ENCODE measurements at regions not wholly inside any gene's neighbourhood (a gene's known extent, or its start where the extent isn't known, plus 50 kb on each side); places are given as distances from the start of the nearest gene placed in this dataset.
"Not testable (repeated sequence)": the region's sequence is repeated elsewhere in the genome, so short reads cannot be mapped to it uniquely, and the experiment has no call there.

DNA sequence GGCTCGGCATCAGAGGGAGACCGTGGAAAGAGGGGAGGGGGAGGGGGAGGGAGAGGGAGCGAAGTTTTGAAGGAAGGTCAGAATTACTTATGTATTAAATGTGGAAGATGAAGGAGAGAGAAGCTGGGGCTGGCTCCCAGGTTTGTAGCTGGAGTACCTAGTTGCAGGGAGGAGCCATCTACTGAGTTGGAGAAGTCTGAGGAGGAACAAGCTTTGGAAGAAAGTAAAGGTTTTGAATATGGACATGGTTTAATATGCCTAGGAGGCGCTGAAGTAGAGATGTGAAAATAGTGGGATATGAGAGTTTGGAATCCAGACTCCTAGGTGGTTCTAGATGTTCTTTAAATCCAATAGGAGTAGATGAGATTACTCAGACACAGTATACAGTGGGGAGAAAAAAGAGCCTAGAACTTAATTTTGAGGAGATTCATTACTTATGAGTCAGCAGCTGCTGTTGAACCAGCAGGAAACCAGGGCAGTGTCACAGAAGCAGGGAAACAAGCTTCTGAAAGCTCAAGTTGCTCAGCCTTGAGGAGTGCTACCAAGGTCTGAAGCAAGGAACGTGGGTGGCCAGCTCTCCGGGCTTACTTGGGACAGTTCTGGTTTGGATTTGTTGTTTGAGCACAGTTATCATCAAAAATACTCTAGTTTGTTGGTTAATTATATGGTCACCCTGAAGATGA is 149.3 kb downstream of the UTRN start:
- ATAC-seq (no peak), DNase-seq (no peak)
- TF ChIP-seq POLR2A (IDR thresholded peaks at IDR 0.05): no peak
- no peaks in the 10 kb centered on the region for H3K27me3 ChIP-seq
- no peak overlapping the region for H3K4me3 ChIP-seq
- intact Hi-C loops (cut with DNase I): no loop called here
- peaks cover 4 to 14% of the 10 kb centered on the region in 2 donors for H3K36me3 ChIP-seq (replicated peaks in 1 of 2; ENCODE audit: insufficient read depth in 1 of 2, low read depth in 2 of 2)
- peaks cover 12% of the 10 kb centered on the region for H3K4me1 ChIP-seq
- WGBS, 2 donors: 89 to 91% methylated on average over 6 of the region's 6 CpGs
- peak overlapping the region in 1 of 4 donors; percentile 2 for H3K27ac ChIP-seq
- H3K9me3 ChIP-seq: no peaks in the 10 kb centered on the region

DNA sequence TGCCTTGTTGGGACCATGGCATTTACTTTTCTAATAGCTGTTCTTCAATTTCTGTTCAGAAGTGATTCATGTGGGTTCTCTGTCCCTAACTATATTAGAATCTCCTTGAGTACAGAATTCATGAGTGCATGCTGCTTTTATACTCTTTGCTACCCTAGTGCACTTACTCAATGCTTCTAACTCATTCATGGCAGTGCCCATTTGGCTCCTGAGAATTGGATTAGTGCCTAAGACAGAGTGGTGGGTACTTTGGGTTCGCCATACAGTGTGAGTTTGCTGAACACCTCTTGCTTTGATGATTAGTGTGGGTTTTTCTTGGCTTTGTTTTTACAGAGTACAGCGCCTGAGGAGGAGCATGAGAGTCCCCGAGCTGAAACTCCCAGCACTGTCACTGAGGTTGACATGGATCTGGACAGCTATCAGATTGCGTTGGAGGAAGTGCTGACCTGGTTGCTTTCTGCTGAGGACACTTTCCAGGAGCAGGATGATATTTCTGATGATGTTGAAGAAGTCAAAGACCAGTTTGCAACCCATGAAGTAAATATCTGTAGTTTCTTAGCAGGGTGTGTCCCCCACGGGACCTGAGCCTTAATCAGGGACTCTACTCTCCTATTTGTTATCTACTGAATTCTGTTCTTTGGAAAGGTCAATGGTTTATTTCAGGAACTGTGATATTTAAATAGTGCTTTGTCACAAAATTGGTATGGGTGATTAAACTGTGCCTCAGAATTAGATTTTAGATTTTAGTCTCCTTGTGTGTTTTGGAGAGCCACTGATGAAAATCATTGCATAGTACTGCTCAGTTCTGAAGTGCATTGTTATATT is 150.7 kb downstream of the UTRN start:
- no peak overlapping the region for H3K4me3 ChIP-seq
- no peaks in the 10 kb centered on the region for H3K27me3 ChIP-seq
- H3K36me3 ChIP-seq (replicated peaks in 1 of 2; ENCODE audit: insufficient read depth in 1 of 2, low read depth in 2 of 2): peaks cover 6 to 23% of the 10 kb centered on the region in 2 donors
- no peaks in the 10 kb centered on the region for H3K9me3 ChIP-seq
- DNase-seq (no peak), ATAC-seq (no peak)
- TF ChIP-seq, protein P1, sequence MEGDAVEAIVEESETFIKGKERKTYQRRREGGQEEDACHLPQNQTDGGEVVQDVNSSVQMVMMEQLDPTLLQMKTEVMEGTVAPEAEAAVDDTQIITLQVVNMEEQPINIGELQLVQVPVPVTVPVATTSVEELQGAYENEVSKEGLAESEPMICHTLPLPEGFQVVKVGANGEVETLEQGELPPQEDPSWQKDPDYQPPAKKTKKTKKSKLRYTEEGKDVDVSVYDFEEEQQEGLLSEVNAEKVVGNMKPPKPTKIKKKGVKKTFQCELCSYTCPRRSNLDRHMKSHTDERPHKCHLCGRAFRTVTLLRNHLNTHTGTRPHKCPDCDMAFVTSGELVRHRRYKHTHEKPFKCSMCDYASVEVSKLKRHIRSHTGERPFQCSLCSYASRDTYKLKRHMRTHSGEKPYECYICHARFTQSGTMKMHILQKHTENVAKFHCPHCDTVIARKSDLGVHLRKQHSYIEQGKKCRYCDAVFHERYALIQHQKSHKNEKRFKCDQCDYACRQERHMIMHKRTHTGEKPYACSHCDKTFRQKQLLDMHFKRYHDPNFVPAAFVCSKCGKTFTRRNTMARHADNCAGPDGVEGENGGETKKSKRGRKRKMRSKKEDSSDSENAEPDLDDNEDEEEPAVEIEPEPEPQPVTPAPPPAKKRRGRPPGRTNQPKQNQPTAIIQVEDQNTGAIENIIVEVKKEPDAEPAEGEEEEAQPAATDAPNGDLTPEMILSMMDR (IDR thresholded peaks at IDR 0.05): no peak
- TF ChIP-seq POLR2A (IDR thresholded peaks at IDR 0.05): no peak
- WGBS, 2 donors: 74 to 75% methylated on average over 5 of the region's 5 CpGs
- intact Hi-C loops (cut with DNase I): no loop called here
- H3K4me1 ChIP-seq: peaks cover 12% of the 10 kb centered on the region
- no peak overlapping the region for H3K27ac ChIP-seq

DNA sequence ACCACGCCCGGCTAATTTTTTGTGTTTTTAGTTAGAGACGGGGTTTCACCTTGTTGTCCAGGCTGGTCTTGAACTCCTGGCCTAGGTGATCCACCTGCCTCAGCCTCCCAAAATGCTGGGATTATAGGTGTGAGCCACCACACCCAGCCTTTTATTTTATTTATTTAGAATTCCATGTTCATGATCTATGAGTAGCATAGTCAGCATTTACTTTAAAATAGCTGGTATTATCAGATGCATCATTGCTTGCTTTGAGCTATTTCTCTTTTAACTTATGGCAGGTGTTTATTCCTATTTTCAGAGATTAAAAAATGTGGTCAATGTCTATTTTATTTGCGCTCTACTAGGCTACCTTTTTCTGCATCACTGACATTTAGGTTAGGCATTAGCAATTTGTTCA is 152.0 kb downstream of the UTRN start:
- DNase-seq (no peak), ATAC-seq (no peak)
- TF ChIP-seq POLR2A (IDR thresholded peaks at IDR 0.05): no peak
- TF ChIP-seq, protein P1 (IDR thresholded peaks at IDR 0.05): no peak
- Histone ChIP-seq H3K9me3 (no peaks in the 10 kb centered on the region), H3K27ac (no peak overlapping the region), H3K27me3 (no peaks in the 10 kb centered on the region), H3K4me3 (no peak overlapping the region), H3K4me1 (peaks cover 12% of the 10 kb centered on the region), H3K36me3 (replicated peaks in 1 of 2; ENCODE audit: insufficient read depth in 1 of 2, low read depth in 2 of 2) (peaks cover 18 to 32% of the 10 kb centered on the region in 2 donors)
- WGBS, 2 donors: 92 to 96% methylated on average over 4 of the region's 4 CpGs
- intact Hi-C loops (cut with DNase I): no loop called here

DNA sequence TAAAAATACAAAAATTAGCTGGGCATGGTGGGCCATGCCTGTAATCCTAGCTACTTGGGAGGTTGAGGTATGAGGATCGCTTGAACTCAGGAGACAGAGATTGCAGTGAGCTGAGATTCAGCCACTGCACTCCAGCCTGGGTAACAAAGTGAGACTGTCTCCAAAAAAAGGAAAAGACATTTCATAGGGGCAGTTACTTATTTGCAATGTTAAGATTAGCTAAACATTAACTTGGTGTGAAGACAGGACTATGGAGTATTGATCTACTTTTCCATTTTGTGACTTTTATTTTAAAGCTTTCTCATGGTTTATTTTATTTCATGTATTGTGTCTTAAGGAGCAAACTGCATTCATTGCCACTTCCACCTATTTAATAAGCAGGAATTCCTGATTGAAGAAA is 153.0 kb downstream of the UTRN start:
- no peak for ATAC-seq
- H3K36me3 ChIP-seq (replicated peaks in 1 of 2; ENCODE audit: insufficient read depth in 1 of 2, low read depth in 2 of 2): peaks cover 21 to 29% of the 10 kb centered on the region in 2 donors
- H3K27ac ChIP-seq: no peak overlapping the region
- no peak for DNase-seq
- 30 to 46% methylated on average over 1 of the region's 1 CpG for WGBS, 2 donors
- H3K4me3 ChIP-seq: no peak overlapping the region
- H3K9me3 ChIP-seq: no peaks in the 10 kb centered on the region
- intact Hi-C loops (cut with DNase I): no loop called here
- H3K27me3 ChIP-seq: no peaks in the 10 kb centered on the region
- H3K4me1 ChIP-seq: peaks cover 12% of the 10 kb centered on the region
- TF ChIP-seq, protein P1 (IDR thresholded peaks at IDR 0.05): no peak
- TF ChIP-seq POLR2A (IDR thresholded peaks at IDR 0.05): no peak

DNA sequence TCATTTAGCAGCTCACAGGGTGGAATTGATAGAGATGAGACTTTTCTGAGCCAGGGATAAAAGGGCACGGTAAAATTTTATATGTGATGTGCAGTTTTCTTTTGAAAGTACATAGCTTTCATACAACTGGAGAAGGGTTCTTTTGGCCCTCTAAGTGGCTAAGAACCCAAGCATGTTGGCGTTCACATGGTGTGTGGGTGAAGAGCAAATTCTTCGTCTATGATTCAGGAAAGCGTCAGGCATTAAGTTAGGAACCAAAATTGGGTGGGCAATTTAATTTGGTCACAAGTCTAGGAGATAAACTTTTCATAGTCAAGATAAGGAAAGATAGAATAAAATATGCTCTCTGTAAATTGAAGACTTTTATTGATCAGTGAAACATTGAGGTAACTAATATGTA is 153.9 kb downstream of the UTRN start:
- no peak overlapping the region for H3K27ac ChIP-seq
- H3K4me1 ChIP-seq: peaks cover 12% of the 10 kb centered on the region
- H3K4me3 ChIP-seq: no peak overlapping the region
- no peaks in the 10 kb centered on the region for H3K27me3 ChIP-seq
- TF ChIP-seq, protein P1 (IDR thresholded peaks at IDR 0.05): no peak
- peaks cover 21 to 29% of the 10 kb centered on the region in 2 donors for H3K36me3 ChIP-seq (replicated peaks in 1 of 2; ENCODE audit: insufficient read depth in 1 of 2, low read depth in 2 of 2)
- 96% methylated on average over 4 of the region's 4 CpGs for WGBS, 2 donors
- DNase-seq (no peak), ATAC-seq (no peak)
- H3K9me3 ChIP-seq: no peaks in the 10 kb centered on the region
- intact Hi-C loops (cut with DNase I): no loop called here

DNA sequence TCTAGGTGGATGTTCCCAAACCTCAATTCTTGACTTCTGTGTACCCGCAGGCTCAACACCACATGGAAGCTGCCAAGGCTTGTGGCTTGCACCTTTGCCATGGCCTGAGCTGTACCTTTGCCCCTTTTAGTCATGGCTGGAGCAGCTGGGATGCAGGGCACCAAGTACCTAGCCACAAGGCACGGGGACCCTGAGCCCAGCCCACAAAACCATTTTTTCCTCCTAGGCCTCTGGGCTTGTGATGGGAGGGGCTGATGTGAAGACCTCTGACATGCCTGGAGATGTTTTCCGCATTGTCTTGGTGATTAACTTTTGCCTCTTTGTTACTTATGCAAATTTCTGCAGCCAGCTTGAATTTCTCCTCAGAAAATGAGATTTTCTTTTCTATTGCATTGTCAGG is 156.7 kb downstream of the UTRN start:
- H3K9me3 ChIP-seq; H3K4me1 ChIP-seq; H3K4me3 ChIP-seq; H3K27ac ChIP-seq; DNase-seq; H3K27me3 ChIP-seq; intact Hi-C loops (cut with DNase I); ATAC-seq: not testable (repeated sequence)
- WGBS, 2 donors: 97 to 100% methylated on average over 3 of the region's 3 CpGs
- peaks cover 21 to 35% of the 10 kb centered on the region in 2 donors for H3K36me3 ChIP-seq (replicated peaks in 1 of 2; ENCODE audit: insufficient read depth in 1 of 2, low read depth in 2 of 2)
